Muscle of back (tissue), 3 donors: ENCODE measurements at regions not wholly inside any gene's neighbourhood (a gene's known extent, or its start where the extent isn't known, plus 50 kb on each side); places are given as distances from the start of the nearest gene placed in this dataset.
A peak's percentile ranks its signal among the peaks of the same experiment; 100 is the strongest.
"Not testable (repeated sequence)": the region's sequence is repeated elsewhere in the genome, so short reads cannot be mapped to it uniquely, and the experiment has no call there.

Source experiments
- DNase-seq, 3 donors: peaks; one replicate each; pipeline versions ENCODE4 v3.0.0 to v3.0.0-alpha.2; 2013

- no peak for DNase-seq
Observed at GRCh38 chr4:124155239-124155638, 557.3 kb downstream of the ANKRD50 start.

GRCh38 chr4:124157396-124158083 lies 555.0 kb downstream of the ANKRD50 start:
- DNase-seq, result peak; percentile 43 to 86 (median 63)

GRCh38 chr4:124163401-124163800 lies 549.1 kb downstream of the ANKRD50 start:
- no peak for DNase-seq

GRCh38 chr4:124167602-124168001 lies 544.9 kb downstream of the ANKRD50 start:
- DNase-seq, result no peak

GRCh38 chr4:124169524-124169923 lies 543.0 kb downstream of the ANKRD50 start:
- not testable (repeated sequence) for DNase-seq

- peak in 1 of 3 donors; percentile 50 for DNase-seq
Observed at GRCh38 chr4:124173912-124174311, 538.6 kb downstream of the ANKRD50 start.

- no peak for DNase-seq
Observed at GRCh38 chr4:124177647-124178425, 534.7 kb downstream of the ANKRD50 start.

- no peak for DNase-seq
Observed at GRCh38 chr4:124178449-124179021, 534.0 kb downstream of the ANKRD50 start.

- DNase-seq, result no peak
Observed at GRCh38 chr4:124179506-124180186, 532.9 kb downstream of the ANKRD50 start.

GRCh38 chr4:124181039-124181438 lies 531.5 kb downstream of the ANKRD50 start:
- no peak for DNase-seq

GRCh38 chr4:124183231-124183630 lies 529.3 kb downstream of the ANKRD50 start:
- DNase-seq, result no peak

GRCh38 chr4:124183926-124184325 lies 528.6 kb downstream of the ANKRD50 start:
- no peak for DNase-seq

GRCh38 chr4:124184792-124185191 lies 527.7 kb downstream of the ANKRD50 start:
- no peak for DNase-seq

- peak in 1 of 3 donors; percentile 42 for DNase-seq
Observed at GRCh38 chr4:124188595-124188994, 523.9 kb downstream of the ANKRD50 start.

- DNase-seq, result no peak
Observed at GRCh38 chr4:124189545-124189944, 523.0 kb downstream of the ANKRD50 start.

- no peak for DNase-seq
Observed at GRCh38 chr4:124191329-124191728, 521.2 kb downstream of the ANKRD50 start.

- no peak for DNase-seq
Observed at GRCh38 chr4:124192544-124192943, 520.0 kb downstream of the ANKRD50 start.

- DNase-seq, result no peak
Observed at GRCh38 chr4:124199185-124199584, 513.3 kb downstream of the ANKRD50 start.

- peak in 1 of 3 donors; percentile 46 for DNase-seq
Observed at GRCh38 chr4:124199755-124200154, 512.8 kb downstream of the ANKRD50 start.

GRCh38 chr4:124201636-124202035 lies 510.9 kb downstream of the ANKRD50 start:
- DNase-seq, result peak in 1 of 3 donors; percentile 73

GRCh38 chr4:124202099-124202498 lies 510.4 kb downstream of the ANKRD50 start:
- DNase-seq, result peak; percentile 47 to 85 (median 68)

GRCh38 chr4:124203613-124204238 lies 508.8 kb downstream of the ANKRD50 start:
- peak in 2 of 3 donors; percentile 42 to 55 for DNase-seq
